GM21447 (cell line): ENCODE measurements at regions not wholly inside any gene's neighbourhood (a gene's known extent, or its start where the extent isn't known, plus 50 kb on each side); places are given as distances from the start of the nearest gene placed in this dataset.
"Not testable (repeated sequence)": the region's sequence is repeated elsewhere in the genome, so short reads cannot be mapped to it uniquely, and the experiment has no call there.

Source experiments
- ATAC-seq: cut with Tn5 transposase; IDR thresholded peaks from one replicate; pipeline ENCODE4 v1.9.1; 2021; ENCODE audit not compliant: unreplicated experiment

DNA sequence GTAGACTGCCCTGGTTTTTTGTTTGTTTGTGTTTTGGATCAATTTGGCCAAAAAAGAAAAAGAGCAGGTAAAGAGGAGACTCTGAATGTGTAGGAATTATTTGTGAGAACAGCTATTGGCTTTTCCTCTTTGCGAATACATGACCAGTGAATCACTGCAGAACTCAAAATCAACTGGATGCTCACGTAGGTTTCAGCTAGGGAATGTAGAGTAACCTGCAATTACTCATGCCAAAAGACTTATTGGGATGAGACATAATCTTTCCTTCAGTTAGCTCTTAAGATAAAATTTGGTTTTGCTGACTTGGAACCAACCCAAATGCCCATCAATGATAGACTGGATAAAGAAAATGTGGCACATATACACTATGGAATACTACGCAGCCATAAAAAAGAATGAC lies 348.0 kb downstream of the NPR3 start:
- no peak for ATAC-seq

DNA sequence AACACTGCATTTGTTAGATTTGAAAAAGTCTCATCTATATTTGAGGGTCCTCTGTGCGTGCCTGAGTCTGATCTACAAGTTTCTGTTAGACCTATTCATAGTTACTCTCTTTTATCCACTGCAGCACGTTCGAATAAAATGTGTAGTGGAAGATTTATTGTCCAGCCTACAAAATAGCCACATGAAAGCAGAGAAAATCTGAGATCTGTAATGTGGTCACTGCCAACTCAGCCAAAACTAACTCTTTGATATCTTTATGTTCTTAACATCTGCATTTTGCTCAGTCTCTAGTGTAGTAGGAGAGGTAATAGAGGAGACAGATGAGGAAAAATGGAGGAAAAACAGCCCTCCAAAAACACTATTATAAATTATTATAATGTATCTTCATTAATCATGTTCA lies 354.0 kb downstream of the NPR3 start:
- ATAC-seq, result no peak

DNA sequence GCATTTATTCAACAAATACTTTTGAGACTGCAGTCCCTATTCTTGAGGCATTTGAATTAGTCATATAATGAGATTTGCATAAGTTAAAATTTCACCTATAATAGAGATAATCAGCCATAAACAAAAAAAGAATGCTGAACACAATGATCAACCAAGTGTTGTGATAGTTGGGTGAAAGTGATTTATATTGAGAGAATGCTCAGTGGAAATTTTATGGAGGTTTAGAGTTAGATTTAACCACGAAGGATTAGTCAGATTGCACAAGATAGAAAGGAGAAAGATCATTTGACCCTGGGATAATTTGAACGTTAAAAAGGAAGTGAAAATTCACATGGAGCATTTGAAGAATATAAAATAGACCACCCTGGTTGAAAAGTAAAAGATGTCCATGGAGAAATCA lies 356.2 kb downstream of the NPR3 start:
- no peak for ATAC-seq

DNA sequence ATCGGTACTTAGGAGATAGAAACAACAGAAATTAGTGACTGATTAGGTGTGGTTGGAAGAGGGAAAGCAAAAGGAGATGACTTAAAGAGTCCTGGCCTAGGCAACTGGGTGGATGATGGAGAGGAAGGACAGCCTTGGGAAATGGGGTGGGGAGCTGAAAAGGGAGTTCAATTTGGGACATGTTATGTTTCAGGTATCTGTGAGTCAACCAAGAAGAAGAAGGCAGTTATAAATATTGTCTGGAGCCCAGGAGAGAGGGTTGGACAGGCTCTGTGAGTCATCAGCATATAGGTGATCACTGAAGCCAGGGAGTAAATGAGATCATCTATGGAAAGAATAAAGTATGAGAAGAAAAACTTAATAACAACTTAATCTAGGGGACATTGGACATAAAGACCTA lies 357.7 kb downstream of the NPR3 start:
- ATAC-seq, result no peak

DNA sequence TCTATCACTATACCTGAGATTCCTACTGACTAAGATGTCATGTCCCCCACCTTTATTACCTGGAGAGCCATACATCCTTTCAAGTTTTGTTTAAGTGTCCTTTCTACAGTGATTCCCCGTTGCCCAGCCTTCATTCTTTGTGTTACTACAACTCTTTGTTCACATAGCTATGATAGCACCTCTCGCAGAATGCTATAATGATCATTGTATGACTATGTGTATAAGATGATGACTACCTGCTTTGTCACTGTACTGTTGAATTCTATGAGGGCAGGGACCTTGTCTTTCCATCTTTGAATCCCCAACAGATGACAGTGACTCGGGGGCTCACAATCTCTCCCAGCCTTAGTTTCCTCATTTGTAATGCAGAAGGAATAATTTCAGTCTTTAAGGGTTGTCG lies 361.2 kb downstream of the NPR3 start:
- ATAC-seq, result no peak

DNA sequence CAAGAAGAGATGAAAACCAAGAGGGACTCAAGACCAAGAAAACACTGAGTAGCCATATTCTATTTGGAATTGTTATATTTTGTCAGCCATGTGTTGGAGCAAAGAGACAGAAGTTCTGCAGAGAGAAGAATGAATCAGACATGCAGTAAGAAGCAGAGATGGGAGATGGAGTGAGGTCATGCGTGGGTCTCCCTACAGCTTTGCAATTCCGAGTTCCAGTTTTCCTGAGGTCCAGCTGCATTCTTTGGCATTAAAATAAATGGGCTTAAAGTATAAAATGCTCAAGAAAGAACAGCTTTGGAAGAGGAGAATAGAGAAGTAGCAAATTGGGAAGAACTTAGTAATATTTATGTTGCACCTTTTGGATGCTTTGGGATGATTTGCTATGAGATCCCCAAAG lies 361.6 kb downstream of the NPR3 start:
- ATAC-seq, result no peak

DNA sequence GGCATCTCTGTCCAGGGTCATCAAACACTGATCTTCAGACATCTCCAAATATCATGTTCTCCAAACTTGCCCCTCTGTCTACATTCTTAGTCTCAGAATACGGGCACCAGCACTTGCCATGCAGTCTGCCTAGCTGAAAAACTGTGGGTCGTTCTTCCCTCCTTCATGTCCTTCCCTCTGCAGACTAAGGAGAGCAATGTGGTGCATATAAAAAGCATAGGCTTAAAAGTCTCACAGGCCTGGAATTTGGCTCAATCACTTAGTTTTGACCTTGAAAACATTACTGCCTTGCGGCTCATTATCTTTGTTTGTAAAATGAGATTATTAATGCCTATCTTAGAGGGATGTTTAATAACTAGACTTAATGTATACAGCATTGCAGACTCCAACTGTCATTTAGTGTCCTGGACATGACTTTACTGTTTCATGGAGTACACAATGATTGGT lies 362.8 kb downstream of the NPR3 start:
- no peak for ATAC-seq

DNA sequence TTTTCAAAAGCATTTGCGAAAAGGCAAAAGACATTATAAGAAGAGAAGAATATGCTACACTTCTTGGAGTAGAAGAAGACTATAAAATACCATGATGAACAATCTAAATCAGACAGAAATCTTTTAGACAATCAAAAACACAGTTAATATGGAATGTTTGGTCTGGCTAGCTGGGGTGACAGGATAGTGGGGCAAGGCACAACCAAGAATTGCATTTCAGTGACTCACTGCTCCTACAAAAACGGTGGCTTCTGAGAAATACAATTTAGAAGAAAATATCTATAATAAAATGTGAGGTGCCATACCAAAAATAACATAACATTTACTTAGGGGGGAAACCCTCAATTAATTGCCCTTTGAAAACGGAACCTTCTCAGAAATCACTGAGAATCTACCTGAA lies 363.4 kb downstream of the NPR3 start:
- ATAC-seq, result no peak

DNA sequence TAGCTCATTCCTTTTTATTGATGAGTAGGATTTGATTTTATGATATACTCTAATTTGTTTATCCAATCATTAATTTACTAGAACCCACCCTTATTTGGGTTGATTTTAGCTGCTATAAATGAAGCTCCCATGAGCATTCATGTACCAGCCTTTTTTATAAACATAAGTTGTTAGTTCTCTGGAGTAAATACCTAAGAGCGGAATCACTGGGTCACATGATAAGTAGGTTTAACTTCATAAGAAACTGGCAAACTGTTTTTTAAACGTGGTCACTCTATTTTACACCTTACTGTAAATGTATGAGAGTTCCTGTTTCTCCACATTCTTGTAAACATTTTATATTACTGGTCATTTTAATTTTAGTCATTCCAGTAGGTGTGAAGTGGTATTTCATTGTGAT lies 364.6 kb downstream of the NPR3 start:
- ATAC-seq, result no peak

DNA sequence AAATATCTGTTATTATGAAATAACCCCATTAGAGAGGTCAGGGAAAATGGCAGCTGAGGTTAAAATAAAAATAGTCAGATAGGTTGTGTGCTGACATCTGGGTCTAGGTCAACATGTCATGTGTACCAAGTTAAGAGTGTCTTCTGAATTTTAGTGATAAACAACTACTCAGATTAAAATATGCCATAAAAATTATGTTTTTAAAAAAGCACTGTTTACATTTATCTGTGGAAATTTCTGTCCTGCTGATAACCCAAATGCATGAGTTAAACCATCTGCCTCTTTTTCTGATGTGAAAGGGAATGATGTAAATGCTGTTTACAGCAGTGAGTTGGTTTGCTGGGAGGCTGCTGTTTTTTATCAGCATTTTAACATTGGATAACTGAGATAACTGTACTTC lies 361.2 kb upstream of the TARS1 start:
- no peak for ATAC-seq

DNA sequence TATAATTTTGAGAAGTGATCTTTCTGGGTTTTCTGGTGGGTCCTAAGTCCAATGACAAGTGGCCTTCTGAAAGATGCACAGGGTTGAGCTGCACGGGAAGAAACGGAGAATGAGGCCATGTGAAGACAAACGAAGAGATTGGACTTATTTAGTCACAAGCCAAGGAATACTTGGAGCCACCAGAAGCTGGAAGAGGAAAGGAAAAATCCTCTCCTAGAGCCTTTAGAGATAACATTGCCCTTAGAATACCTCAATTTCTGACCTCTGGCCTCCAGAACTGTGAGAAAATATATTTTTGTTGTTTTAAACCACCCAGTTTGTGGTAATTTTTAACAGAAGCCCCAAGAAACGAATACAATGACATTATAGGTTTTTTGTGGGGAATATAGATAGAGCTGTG lies 360.5 kb upstream of the TARS1 start:
- no peak for ATAC-seq

DNA sequence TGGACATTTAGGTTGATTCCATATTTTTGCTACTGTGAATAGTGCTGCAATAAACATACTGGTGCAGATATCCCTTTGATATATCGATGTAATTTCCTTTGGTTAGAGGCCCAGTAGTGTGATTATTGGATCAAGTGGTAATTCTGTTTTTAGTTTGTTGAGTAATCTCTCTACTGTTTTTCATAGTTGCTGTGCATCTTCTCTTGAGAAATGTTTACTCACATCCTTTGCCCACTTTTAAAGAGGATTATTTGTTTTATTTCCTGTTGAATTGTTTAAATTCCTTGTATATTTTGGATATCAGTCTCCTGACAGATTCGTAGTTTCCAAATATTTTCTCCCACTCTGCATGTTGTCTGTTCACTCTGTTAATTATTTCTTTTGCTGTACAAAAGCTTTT lies 352.6 kb upstream of the TARS1 start:
- ATAC-seq, result no peak

DNA sequence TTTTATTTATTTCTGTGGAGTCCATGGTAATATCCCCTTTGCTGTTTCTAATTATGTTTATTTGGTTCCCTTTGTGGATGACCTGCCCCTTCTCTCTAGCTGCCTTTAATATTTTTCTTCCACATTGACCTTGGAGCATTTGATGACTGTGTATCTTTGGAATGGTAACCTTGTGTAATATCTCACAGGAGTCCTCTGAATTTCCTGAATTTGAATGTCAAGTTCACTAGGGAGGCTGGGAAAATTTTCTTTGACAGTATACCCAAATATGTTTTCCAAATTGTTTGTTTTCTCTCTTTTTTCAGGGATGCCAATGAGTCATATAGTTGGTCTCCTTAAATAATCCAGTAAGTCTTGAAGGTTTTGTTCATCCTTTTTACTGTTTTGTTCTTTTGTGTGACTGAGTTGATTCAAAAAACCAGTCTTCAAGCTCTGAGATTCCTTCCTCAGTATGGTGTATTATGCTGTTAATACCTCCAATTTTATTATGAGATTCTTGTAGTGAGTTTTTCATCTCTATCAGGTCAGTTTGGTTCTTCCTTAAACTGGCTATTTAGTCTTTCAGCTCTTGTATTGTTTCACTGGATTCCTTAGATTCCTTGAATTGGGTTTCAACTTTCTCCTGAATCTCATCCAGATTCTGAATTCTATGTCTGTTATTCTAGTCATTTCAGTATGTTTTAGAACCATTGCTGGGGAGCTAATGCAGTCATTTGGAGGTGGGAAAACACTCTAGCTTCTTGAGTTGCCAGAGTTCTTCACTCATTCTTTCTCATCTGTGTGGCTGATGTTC lies 349.0 kb upstream of the TARS1 start:
- ATAC-seq, result no peak

DNA sequence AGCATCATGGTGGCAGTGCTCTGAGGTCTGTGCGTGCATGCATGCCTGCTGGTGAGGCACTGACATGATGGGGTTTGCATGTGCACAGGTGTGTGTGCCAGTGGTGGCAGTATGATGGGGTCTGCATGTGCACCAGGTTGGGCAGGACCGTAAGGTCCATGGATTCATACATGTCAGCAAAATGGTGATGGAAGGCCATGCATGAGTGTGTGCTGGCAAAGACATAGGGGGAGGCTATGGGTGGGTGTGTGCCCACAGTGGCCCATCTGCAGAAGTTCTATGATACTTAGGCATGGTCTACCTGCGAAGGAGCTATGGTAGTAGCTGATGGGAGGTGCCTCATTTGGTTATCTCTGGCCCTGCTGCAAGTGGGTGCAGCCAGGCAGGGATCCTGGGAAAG lies 348.0 kb upstream of the TARS1 start:
- no peak for ATAC-seq

DNA sequence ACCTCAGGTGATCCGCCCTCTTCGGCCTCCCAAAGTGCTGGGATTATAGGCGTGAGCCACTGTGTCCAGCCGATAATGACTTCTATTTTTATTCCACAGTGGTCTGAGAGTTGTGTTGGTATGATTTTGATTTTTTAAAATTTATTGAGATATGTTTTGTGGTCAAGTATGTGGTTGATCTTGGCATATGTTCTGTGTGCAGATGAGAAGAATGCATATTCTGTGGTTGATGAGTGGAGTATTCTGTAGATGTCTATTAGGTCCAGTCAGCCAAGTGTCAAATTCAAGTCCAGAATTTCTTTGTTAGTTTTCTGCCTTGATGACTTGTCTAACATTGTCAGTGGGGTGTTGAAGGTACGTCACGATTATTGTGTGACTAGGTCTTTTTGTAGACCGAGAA lies 338.2 kb upstream of the TARS1 start:
- no peak for ATAC-seq

DNA sequence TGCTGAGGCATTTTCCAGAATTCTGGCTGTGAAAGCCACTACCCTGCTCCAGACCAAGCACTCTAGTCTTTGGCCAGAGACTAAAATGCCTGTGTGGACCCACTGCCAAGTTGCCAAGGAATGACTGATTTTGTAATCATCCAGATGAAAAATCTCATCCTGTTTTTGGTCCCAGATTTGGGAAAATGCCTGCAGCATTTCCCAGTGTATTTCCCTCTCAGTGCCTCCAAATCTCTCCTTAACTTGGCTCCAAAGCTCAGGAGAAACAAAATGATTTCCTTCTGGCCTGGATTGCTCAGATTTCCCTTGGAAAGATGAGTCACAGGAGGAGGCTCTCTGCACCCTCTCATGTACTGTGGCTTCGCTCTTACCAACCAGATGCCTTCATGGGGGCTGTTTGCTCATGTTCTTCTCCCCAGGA lies 335.2 kb upstream of the TARS1 start:
- ATAC-seq, result no peak

DNA sequence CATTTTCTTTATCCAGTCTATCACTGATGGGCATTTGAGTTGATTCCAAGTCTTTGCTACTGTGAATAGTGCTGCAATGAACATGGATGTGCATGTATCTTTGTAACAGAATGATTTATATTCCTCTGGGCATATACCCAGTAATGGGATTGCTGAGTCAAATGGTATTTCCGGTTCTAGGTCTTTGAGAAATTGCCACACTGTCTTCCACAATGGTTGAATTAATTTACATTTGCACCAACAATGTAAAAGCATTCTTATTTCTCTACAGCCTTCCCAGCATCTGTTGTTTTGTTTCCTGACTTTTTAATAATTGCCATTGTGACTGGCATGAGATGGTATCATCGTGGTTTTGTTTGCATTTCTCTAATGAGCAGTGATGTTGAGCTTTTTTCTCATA lies 330.3 kb upstream of the TARS1 start:
- ATAC-seq, result not testable (repeated sequence)

DNA sequence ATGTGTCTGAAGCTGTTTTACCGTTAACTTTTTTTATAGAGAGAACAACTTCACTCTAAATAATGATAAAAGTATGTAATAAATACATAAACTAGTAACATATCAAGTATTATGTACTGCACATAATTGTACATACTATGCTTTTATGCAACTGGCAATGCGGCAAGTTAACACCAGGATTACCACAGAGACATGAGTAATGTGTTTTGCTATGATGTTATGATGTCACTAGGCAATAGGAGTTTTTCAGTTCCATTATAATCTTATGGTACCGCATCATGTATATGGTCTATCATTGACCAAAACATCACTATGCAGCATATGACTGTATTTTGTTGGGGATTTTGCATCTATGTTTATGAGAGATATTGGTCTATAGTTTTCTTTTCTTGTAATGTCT lies 326.4 kb upstream of the TARS1 start:
- ATAC-seq, result no peak

DNA sequence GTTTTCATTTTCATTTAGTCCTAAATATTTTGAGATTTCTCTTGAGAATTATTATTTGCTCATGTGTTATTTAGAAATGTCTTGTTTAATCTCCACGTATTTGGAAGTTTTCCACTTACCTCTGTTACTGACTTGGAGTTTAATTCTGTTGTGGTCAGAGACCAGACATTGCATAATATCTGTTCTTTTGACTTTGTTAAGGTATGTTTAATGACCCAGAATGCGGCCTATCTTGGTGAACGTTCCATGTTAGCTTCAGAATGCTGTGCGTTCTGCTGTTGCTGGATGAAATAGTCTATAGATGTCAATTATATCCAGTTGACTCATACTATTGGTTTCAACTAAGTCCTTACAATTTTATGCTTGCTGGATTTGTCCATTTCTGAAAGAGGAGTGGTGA lies 325.3 kb upstream of the TARS1 start:
- ATAC-seq, result no peak

DNA sequence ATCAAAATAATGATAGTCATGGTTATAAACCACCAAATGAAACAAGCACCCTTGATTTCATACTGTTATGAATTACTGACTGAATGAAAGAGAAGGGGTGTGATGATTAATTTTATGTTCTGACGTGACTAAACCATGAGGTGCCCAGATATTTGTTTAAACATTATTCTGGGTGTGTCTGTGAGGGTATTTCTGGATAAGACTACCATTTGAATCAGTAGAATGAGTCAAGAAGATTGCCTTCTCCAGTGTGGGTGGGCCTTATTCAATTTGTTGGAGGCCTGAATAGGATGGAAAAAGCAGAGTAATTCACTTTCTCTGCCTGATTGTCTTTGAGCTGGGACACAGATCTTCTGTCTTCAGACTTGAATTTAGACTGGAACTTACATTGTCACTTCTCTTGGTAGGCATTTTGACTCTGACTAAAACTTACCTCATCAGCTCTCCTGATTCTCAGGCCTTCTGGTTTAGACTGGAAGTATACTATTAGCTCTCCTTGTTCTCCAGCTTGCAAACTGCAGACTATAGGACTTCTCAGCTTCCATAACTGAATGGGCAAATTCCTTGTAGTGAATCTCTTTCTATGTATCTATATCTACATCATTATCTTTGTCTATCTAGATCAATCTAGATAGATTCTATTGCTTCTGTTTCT lies 321.9 kb upstream of the TARS1 start:
- ATAC-seq, result no peak

DNA sequence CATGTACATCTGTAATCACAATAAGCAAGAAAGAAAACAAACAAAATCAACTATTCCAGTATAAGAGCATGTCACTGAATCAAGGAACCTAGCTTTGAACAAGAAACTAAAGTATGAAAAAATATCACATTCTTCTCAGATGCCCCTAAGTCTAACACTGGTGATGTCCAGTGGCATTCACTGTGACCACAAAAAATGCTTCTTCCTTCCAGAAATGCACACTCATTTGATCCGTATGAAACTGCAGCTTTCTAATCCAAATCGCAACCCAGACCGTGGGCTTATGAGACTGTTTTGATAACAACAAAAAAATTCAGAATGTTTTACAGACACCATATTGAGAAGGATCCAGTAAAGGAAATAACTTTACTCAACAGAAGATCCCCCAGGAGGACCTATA lies 320.1 kb upstream of the TARS1 start:
- no peak for ATAC-seq

DNA sequence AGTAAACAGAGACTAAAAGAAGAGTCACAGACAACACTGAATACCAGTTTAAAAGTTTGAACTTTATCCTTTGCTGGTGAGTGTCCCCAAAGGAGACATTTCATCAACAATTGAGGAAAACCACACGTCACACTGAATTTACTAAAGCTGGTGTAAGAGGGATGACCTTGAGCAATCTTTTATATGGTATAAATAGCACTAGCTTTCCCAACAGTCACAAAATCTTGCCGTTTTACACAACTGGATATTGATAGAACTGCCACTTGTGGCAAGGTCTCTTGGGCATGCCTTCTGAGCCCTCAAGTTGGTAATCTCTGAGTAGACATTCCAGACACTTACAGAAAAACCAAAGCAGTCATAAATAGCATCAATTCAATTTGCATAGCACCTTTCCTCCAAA lies 311.5 kb upstream of the TARS1 start:
- ATAC-seq, result no peak

DNA sequence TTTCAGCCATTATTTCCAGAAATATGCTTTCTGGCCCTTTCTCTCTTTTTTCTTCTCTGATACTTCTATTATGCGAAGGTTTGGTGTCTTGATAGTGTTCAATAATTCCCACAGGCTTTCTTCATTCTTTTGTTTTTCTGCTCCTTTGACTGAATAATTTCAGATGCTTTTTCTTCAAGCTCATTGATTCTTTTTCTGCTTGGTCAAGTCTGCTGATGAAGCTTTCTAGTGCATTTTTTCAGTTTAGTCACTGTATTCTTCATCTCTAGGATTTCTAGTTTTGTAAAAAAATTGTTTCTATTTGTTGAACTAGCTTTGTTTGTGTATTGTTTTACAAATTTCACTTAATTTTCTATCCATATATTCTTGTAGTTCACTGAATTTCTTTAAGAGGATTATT lies 304.0 kb upstream of the TARS1 start:
- no peak for ATAC-seq
